Neural cell (in vitro differentiated cells): ENCODE measurements at regions not wholly inside any gene's neighbourhood (a gene's known extent, or its start where the extent isn't known, plus 50 kb on each side); places are given as distances from the start of the nearest gene placed in this dataset.

Source experiments
- H2AFZ ChIP-seq: fragments of 200-600, 300-800 bp; sonication (generic), shearing (Covaris generic); 2 replicates; pipeline ENCODE4 v1.6.0; 2014; ENCODE audit warnings: low read depth, mild to moderate bottlenecking, antibody characterized with exemption, low read length, moderate library complexity
- H3F3A ChIP-seq: fragments of 200-600 bp; shearing (Covaris generic); 2 replicates; pipeline ENCODE4 v1.6.1; 2016; ENCODE audit warnings: mild to moderate bottlenecking, moderate library complexity, mixed read lengths, antibody characterized with exemption, low read length; ENCODE audit not compliant: insufficient read depth, poor library complexity, severe bottlenecking
- H3K27ac ChIP-seq: fragments of 200-600, 300-800 bp; sonication (generic), shearing (Covaris generic); 2 replicates; pipeline ENCODE4 v1.5.1; 2014; ENCODE audit warnings: mild to moderate bottlenecking, low read length, moderate library complexity
- H3K27me3 ChIP-seq: fragments of 300-800, 200-600 bp; sonication (generic), shearing (Covaris generic); 2 replicates; pipeline ENCODE4 v1.6.0; 2014; ENCODE audit warnings: mild to moderate bottlenecking, low read depth, low read length, moderate library complexity; ENCODE audit not compliant: insufficient read depth
- H3K36me3 ChIP-seq: fragments of 300-800, 200-600 bp; sonication (generic), shearing (Covaris generic); 2 replicates; pipeline ENCODE4 v1.5.1; 2014; ENCODE audit warnings: mild to moderate bottlenecking, antibody characterized with exemption, low read length, moderate library complexity; ENCODE audit not compliant: insufficient read depth
- H3K4me2 ChIP-seq: fragments of 300-800, 200-600 bp; sonication (generic), shearing (Covaris generic); 2 replicates; pipeline ENCODE4 v1.6.0; 2014; ENCODE audit warnings: mild to moderate bottlenecking, low read length
- H3K4me3 ChIP-seq: fragments of 300-800, 200-600 bp; sonication (generic), shearing (Covaris generic); 2 replicates; pipeline ENCODE4 v1.5.1; 2014; ENCODE audit warnings: mild to moderate bottlenecking, low read length, moderate library complexity
- H3K79me2 ChIP-seq: fragments of 200-600 bp; shearing (Covaris generic); replicated peaks from 2 replicates; pipeline ENCODE4 v1.6.0; 2014; ENCODE audit warnings: mild to moderate bottlenecking, low read length, moderate library complexity; ENCODE audit not compliant: insufficient read depth
- H3K9ac ChIP-seq: fragments of 300-800, 200-600 bp; sonication (generic), shearing (Covaris generic); 2 replicates; pipeline ENCODE4 v1.6.1; 2016; ENCODE audit warnings: mild to moderate bottlenecking, low read length, mixed read lengths
- H3K9me2 ChIP-seq: fragments of 200-600 bp; shearing (Covaris generic); 2 replicates; pipeline ENCODE4 v1.6.1; 2016; ENCODE audit warnings: mild to moderate bottlenecking, low read length, mixed read lengths; ENCODE audit not compliant: insufficient read depth
- H3K9me3 ChIP-seq: fragments of 200-600, 300-800 bp; sonication (generic), shearing (Covaris generic); 2 replicates; pipeline ENCODE4 v1.6.1; 2016; ENCODE audit warnings: mild to moderate bottlenecking, mixed run types, low read length, moderate library complexity, mixed read lengths
- H4K20me1 ChIP-seq: fragments of 200-600 bp; shearing (Covaris generic); 2 replicates; pipeline ENCODE4 v1.6.1; 2016; ENCODE audit warnings: mild to moderate bottlenecking, mixed run types; ENCODE audit not compliant: insufficient read depth
- CTCF ChIP-seq: fragments of 450-650 bp; IDR thresholded peaks from 2 replicates; pipeline ENCODE4 v1.5.1; 2014; ENCODE audit warnings: antibody characterized with exemption, mild to moderate bottlenecking, moderate library complexity; ENCODE audit not compliant: poor library complexity, severe bottlenecking
- EP300 ChIP-seq: fragments of 450-650 bp; conservative IDR thresholded peaks from 2 replicates; pipeline ENCODE4 v1.6.1; 2014; ENCODE audit warnings: antibody characterized with exemption, mild to moderate bottlenecking, moderate library complexity; ENCODE audit not compliant: poor library complexity, severe bottlenecking
- EZH2 ChIP-seq: fragments of 200-600, 300-800 bp; shearing (Covaris generic), sonication (generic); IDR thresholded peaks from 2 replicates; pipeline ENCODE4 v1.6.1; 2014; ENCODE audit warnings: antibody characterized with exemption, low read length, borderline replicate concordance, mild to moderate bottlenecking; ENCODE audit not compliant: insufficient read depth, poor library complexity, severe bottlenecking
- MXI1 ChIP-seq: fragments of 450-650 bp; conservative IDR thresholded peaks from 2 replicates; pipeline ENCODE4 v1.6.1; 2014; ENCODE audit warnings: antibody characterized with exemption, mild to moderate bottlenecking; ENCODE audit not compliant: poor library complexity, severe bottlenecking
- POLR2AphosphoS5 ChIP-seq: IDR thresholded peaks from 2 replicates; pipeline ENCODE4 v1.6.1; 2012
- RAD21 ChIP-seq: fragments of 450-650 bp; conservative IDR thresholded peaks from 2 replicates; pipeline ENCODE4 v1.6.1; 2014; ENCODE audit warnings: antibody characterized with exemption, mild to moderate bottlenecking, moderate library complexity
- REST ChIP-seq: IDR thresholded peaks from 2 replicates; pipeline ENCODE4 v1.6.1; 2012; ENCODE audit warnings: borderline replicate concordance
- SMC3 ChIP-seq: fragments of 450-650 bp; conservative IDR thresholded peaks from 2 replicates; pipeline ENCODE4 v1.6.1; 2014; ENCODE audit warnings: antibody characterized with exemption, mild to moderate bottlenecking, moderate library complexity; ENCODE audit not compliant: poor library complexity
- TAF1 ChIP-seq: IDR thresholded peaks from 2 replicates; pipeline ENCODE4 v1.6.1; 2012; ENCODE audit warnings: low read depth

DNA sequence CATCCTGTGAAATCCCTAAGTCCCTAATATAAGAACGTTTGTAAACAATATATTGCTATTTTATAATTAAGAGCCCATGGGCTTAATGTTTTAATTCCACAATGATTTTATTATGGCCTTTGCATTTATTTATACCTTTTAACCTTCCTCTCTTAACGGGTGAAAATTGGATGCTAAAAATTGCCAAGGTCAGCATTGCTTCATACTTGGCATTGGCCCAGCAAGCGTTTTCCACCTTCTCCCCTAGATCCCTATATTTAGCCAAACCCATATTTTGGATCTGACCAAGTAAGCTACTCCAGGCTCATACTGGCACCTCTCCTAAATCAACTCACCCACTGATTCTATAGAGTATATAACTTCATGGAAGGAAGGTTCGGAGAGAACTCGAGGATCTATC is 188.0 kb upstream of the NR2F2 start:
- H3K79me2 ChIP-seq: no peaks in the 10 kb centered on the region

GRCh38 chr15:96144734-96145133 is 185.8 kb upstream of the NR2F2 start:
- no peak overlapping the region for H3K27ac ChIP-seq
- no peak overlapping the region for H3K9ac ChIP-seq
- H3K9me2 ChIP-seq: no peaks in the 10 kb centered on the region
- no peaks in the 10 kb centered on the region for H3K9me3 ChIP-seq
- no peak overlapping the region for H3K4me3 ChIP-seq
- no peak overlapping the region for H2AFZ ChIP-seq
- no peak overlapping the region for H3K4me2 ChIP-seq
- no peaks in the 10 kb centered on the region for H3F3A ChIP-seq
- H3K79me2 ChIP-seq: no peaks in the 10 kb centered on the region
- no peaks in the 10 kb centered on the region for H3K27me3 ChIP-seq
- no peaks in the 10 kb centered on the region for H4K20me1 ChIP-seq
- no peaks in the 10 kb centered on the region for H3K36me3 ChIP-seq
- TF ChIP-seq SMC3 (no peak), TAF1 (no peak), REST (no peak), RAD21 (no peak), POLR2AphosphoS5 (no peak), CTCF (no peak), MXI1 (no peak)

More for the DNA sequence above, 188.0 kb upstream of the NR2F2 start:
- no peaks in the 10 kb centered on the region for H3K36me3 ChIP-seq
- H3K9ac ChIP-seq: no peak overlapping the region
- no peaks in the 10 kb centered on the region for H4K20me1 ChIP-seq
- H3K4me3 ChIP-seq: no peak overlapping the region
- H2AFZ ChIP-seq: no peak overlapping the region
- H3F3A ChIP-seq: no peaks in the 10 kb centered on the region
- H3K4me2 ChIP-seq: no peak overlapping the region
- no peaks in the 10 kb centered on the region for H3K9me2 ChIP-seq
- H3K27me3 ChIP-seq: no peaks in the 10 kb centered on the region
- no peaks in the 10 kb centered on the region for H3K9me3 ChIP-seq
- TF ChIP-seq REST (no peak), TAF1 (no peak), CTCF (no peak), POLR2AphosphoS5 (no peak), MXI1 (no peak), EP300 (no peak), SMC3 (no peak), RAD21 (no peak), EZH2 (no peak)
- H3K27ac ChIP-seq: no peak overlapping the region
